ENCODE measurements at regions not wholly inside any gene's neighbourhood (a gene's known extent, or its start where the extent isn't known, plus 50 kb on each side); places are given as distances from the start of the nearest gene placed in this dataset.

- no peak for DNase-seq
Measured at GRCh38 chr6:95244751-95245150, 332.6 kb upstream of the MANEA start.

- DNase-seq: no peak
Measured at GRCh38 chr6:95248499-95248898, 328.8 kb upstream of the MANEA start.

- DNase-seq: no peak
Measured at GRCh38 chr6:95249175-95249574, 328.2 kb upstream of the MANEA start.

GRCh38 chr6:95249661-95250060 lies 327.7 kb upstream of the MANEA start:
- DNase-seq: no peak

GRCh38 chr6:95263840-95264239 lies 313.5 kb upstream of the MANEA start:
- DNase-seq: no peak

- no peak for DNase-seq
Measured at GRCh38 chr6:95266537-95267258, 310.6 kb upstream of the MANEA start.

- no peak for DNase-seq
Measured at GRCh38 chr6:95274686-95275235, 302.6 kb upstream of the MANEA start.

- no peak for DNase-seq
Measured at GRCh38 chr6:95279616-95280015, 297.7 kb upstream of the MANEA start.

- DNase-seq: no peak
Measured at GRCh38 chr6:95280686-95281273, 296.6 kb upstream of the MANEA start.

GRCh38 chr6:95285881-95286280 lies 291.5 kb upstream of the MANEA start:
- no peak for DNase-seq

- no peak for DNase-seq
Measured at GRCh38 chr6:95286874-95287273, 290.5 kb upstream of the MANEA start.

- no peak for DNase-seq
Measured at GRCh38 chr6:95288251-95288650, 289.1 kb upstream of the MANEA start.

GRCh38 chr6:95292011-95292410 lies 285.3 kb upstream of the MANEA start:
- DNase-seq: no peak

GRCh38 chr6:95293257-95293656 lies 284.1 kb upstream of the MANEA start:
- DNase-seq: no peak

GRCh38 chr6:95294043-95294442 lies 283.3 kb upstream of the MANEA start:
- no peak for DNase-seq

GRCh38 chr6:95309545-95309944 lies 267.8 kb upstream of the MANEA start:
- DNase-seq: no peak

GRCh38 chr6:95318137-95318536 lies 259.2 kb upstream of the MANEA start:
- DNase-seq: no peak

GRCh38 chr6:95321126-95321525 lies 256.2 kb upstream of the MANEA start:
- DNase-seq: no peak

GRCh38 chr6:95325916-95326315 lies 251.4 kb upstream of the MANEA start:
- DNase-seq: no peak

- DNase-seq: no peak
Measured at GRCh38 chr6:95328231-95328630, 249.1 kb upstream of the MANEA start.

- DNase-seq: no peak
Measured at GRCh38 chr6:95352064-95352795, 225.1 kb upstream of the MANEA start.

- DNase-seq: no peak
Measured at GRCh38 chr6:95354551-95354950, 222.8 kb upstream of the MANEA start.

- no peak for DNase-seq
Measured at GRCh38 chr6:95357380-95358020, 219.8 kb upstream of the MANEA start.

Data from CD4-positive, alpha-beta T cell treated with Interleukin-10 for 1 hour (primary cell).